ENCODE measurements at regions not wholly inside any gene's neighbourhood (a gene's known extent, or its start where the extent isn't known, plus 50 kb on each side); places are given as distances from the start of the nearest gene placed in this dataset.

GRCh38 chrX:146481735-146482134 lies 327.8 kb upstream of the CXorf51B start:
- Histone ChIP-seq H2BK20ac (ENCODE audit: low read length) (no peak overlapping the region), H3K4me3 (ENCODE audit: extremely low read depth in 1 of 4, insufficient read depth in 2 of 4, low read depth in 3 of 4, low read length in 4 of 4) (no peak overlapping the region), H3K23me2 (ENCODE audit: low read depth, low read length) (peaks cover 3% of the 10 kb centered on the region; the same call in 1 of the 2 replicates), H2AFZ (ENCODE audit: low read length) (no peak overlapping the region), H3K9me3 (ENCODE audit: insufficient read depth in 2 of 2, low read depth in 1 of 2, low read length in 1 of 2) (no peaks in the 10 kb centered on the region), H3K23ac (ENCODE audit: insufficient read length) (no peak overlapping the region), H3K4ac (replicated peaks; ENCODE audit: insufficient read length, low read depth, low read length) (no peak overlapping the region), H2BK5ac (ENCODE audit: low read depth, low read length) (no peak overlapping the region), H3K79me1 (ENCODE audit: low read depth, low read length) (no peaks in the 10 kb centered on the region), H3K14ac (ENCODE audit: insufficient read length) (no peak overlapping the region), H2AK5ac (ENCODE audit: low read depth, low read length) (no peak overlapping the region), H3K4me2 (ENCODE audit: insufficient read depth in 1 of 2, low read depth in 2 of 2, low read length in 2 of 2) (no peak overlapping the region), H4K5ac (ENCODE audit: insufficient read length, low read depth, low read length) (no peak overlapping the region), H2BK12ac (ENCODE audit: low read depth, low read length) (no peak overlapping the region), H3K79me2 (ENCODE audit: control insufficient read depth in 1 of 2, insufficient read depth in 2 of 2, low read length in 2 of 2) (no peaks in the 10 kb centered on the region), H3K27ac (ENCODE audit: low read depth, low read length) (no peak overlapping the region), H3K36me3 (ENCODE audit: control insufficient read depth in 2 of 4, insufficient read depth in 4 of 4, low read length in 3 of 4) (no peaks in the 10 kb centered on the region), H3K9ac (replicated peaks in 1 of 4; ENCODE audit: extremely low read depth in 1 of 4, low read depth in 3 of 4, low read length in 3 of 4) (no peak overlapping the region), H3K4me1 (replicated peaks in 1 of 4; ENCODE audit: control insufficient read depth in 3 of 4, insufficient read depth in 4 of 4, low read length in 3 of 4) (no peaks in the 10 kb centered on the region), H2BK15ac (ENCODE audit: low read length) (no peak overlapping the region), H3K27me3 (replicated peaks in 1 of 4; ENCODE audit: control insufficient read depth in 3 of 4, extremely low read depth in 1 of 4, insufficient read depth in 3 of 4, low read length in 3 of 4) (no peaks in the 10 kb centered on the region), H3K56ac (replicated peaks; ENCODE audit: insufficient read length, low read depth, low read length) (no peak overlapping the region), H4K91ac (replicated peaks; ENCODE audit: insufficient read length, low read length) (no peak overlapping the region), H4K20me1 (replicated peaks in 1 of 2; ENCODE audit: control insufficient read depth in 1 of 2, insufficient read depth in 2 of 2, low read length in 2 of 2) (no peaks in the 10 kb centered on the region), H3K18ac (ENCODE audit: extremely low read depth, low read length) (no peak overlapping the region), H2BK120ac (replicated peaks; ENCODE audit: low read depth, low read length) (no peak overlapping the region), H4K8ac (ENCODE audit: extremely low read depth, insufficient read depth, low read length) (no peak overlapping the region)
- CTCF ChIA-PET (ENCODE audit: partially characterized antibody) = no interaction called here
- DNase-seq (ENCODE audit: low read depth in 1 of 2, low spot score in 2 of 2) = peak in 1 of 2 experiments; percentile 2
- 96% methylated on average over 3 of the region's 5 CpGs; no CpG with 5 or more reads in 1 of the 2 experiments for WGBS, 2 experiments (ENCODE audit: extremely low coverage in 1 of 2, insufficient coverage in 1 of 2, insufficient read length in 1 of 2, insufficient replicate concordance in 2 of 2, low coverage in 1 of 2, low lambda C conversion rate in 2 of 2, missing lambda C conversion rate in 1 of 2)
- POLR2A ChIA-PET (ENCODE audit: partially characterized antibody) = no interaction called here
- no peak for FAIRE-seq
- TF ChIP-seq JUN (IDR thresholded peaks at IDR 0.05; ENCODE audit: low read depth, low read length) (no peak), HDAC6 (IDR thresholded peaks at IDR 0.05; ENCODE audit: low read depth, low read length) (no peak), CTBP2 (IDR thresholded peaks at IDR 0.05; ENCODE audit: borderline replicate concordance, insufficient read depth, insufficient read length, low read length) (no peak), GTF2F1 (IDR thresholded peaks at IDR 0.05; ENCODE audit: borderline replicate concordance, low read depth, low read length) (no peak), ATF2 (IDR thresholded peaks at IDR 0.05; ENCODE audit: low read length) (no peak), RFX5 (IDR thresholded peaks at IDR 0.05; ENCODE audit: borderline replicate concordance, low read depth, low read length) (no peak)

All from H1 (cell line).